HEK293 (cell line): ENCODE measurements at regions not wholly inside any gene's neighbourhood (a gene's known extent, or its start where the extent isn't known, plus 50 kb on each side); places are given as distances from the start of the nearest gene placed in this dataset.
A peak's percentile ranks its signal among the peaks of the same experiment; 100 is the strongest.

Experiments used
- CTCF ChIA-PET: fragments of 350-600 bp; formaldehyde crosslinking; extraction: SDS; loops from one replicate; lab custom pipeline; 2021; ENCODE audit warnings: antibody characterized with exemption; lab: Yijun Ruan, JAX
- POLR2A ChIA-PET: fragments of 300-600 bp; formaldehyde crosslinking; extraction: SDS; loops from one replicate; lab custom pipeline; 2020; ENCODE audit warnings: antibody characterized with exemption, inconsistent platforms; lab: Yijun Ruan, JAX
- H3K27ac ChIP-seq: fragments of 200-500 bp; sonication (Bioruptor generic); 2 replicates; pipeline ENCODE4 v1.5.1; 2014; ENCODE audit warnings: low read depth, low read length, control low read depth, inconsistent platforms; ENCODE audit errors: extremely low read depth
- H3K36me3 ChIP-seq, 2 experiments: fragments of 200-500 bp in 1 of 2; sonication (Bioruptor generic) in 1 of 2; 1 replicate in 1 of 2; 2 replicates in 1 of 2; pipeline ENCODE4 v1.5.1; 2014 to 2017; ENCODE audit warnings: inconsistent platforms in 2 of 2, low read length in 2 of 2; ENCODE audit not compliant: control insufficient read depth in 2 of 2, insufficient read depth in 1 of 2
- H3K4me1 ChIP-seq: fragments of 200-500 bp; sonication (Bioruptor generic); 2 replicates; pipeline ENCODE4 v1.5.1; 2014; ENCODE audit warnings: mild to moderate bottlenecking, low read length, inconsistent platforms; ENCODE audit not compliant: control insufficient read depth, insufficient read depth
- H3K4me3 ChIP-seq: 2 replicates; pipeline ENCODE4 v1.5.1; 2011; ENCODE audit warnings: low read depth, mild to moderate bottlenecking, control low read depth, low read length, moderate library complexity
- H3K9me3 ChIP-seq: fragments of 200-500 bp; sonication (Bioruptor generic); 2 replicates; pipeline ENCODE4 v1.5.1; 2014; ENCODE audit warnings: low read depth, low read length, inconsistent platforms; ENCODE audit not compliant: control insufficient read depth, insufficient read depth
- AEBP2 ChIP-seq: fragments of 450-650 bp; formaldehyde crosslinking; IDR thresholded peaks from 2 replicates; pipeline ENCODE4 v1.5.1; 2016; ENCODE audit warnings: missing biosample characterization, missing genetic modification characterization, borderline replicate concordance
- BCL11A ChIP-seq: fragments of 450-650 bp; formaldehyde crosslinking; IDR thresholded peaks from 2 replicates; pipeline ENCODE4 v1.5.1; 2016; ENCODE audit warnings: low read depth, missing biosample characterization, missing genetic modification characterization
- KLF7 ChIP-seq: fragments of 450-650 bp; formaldehyde crosslinking; IDR thresholded peaks from 2 replicates; pipeline ENCODE4 v1.5.1; 2016; ENCODE audit warnings: missing biosample characterization, missing genetic modification characterization, borderline replicate concordance
- SP3 ChIP-seq: fragments of 450-650 bp; formaldehyde crosslinking; IDR thresholded peaks from 2 replicates; pipeline ENCODE4 v1.5.1; 2016; ENCODE audit warnings: missing biosample characterization, missing genetic modification characterization
- ZBTB21 ChIP-seq: fragments of 450-650 bp; formaldehyde crosslinking; IDR thresholded peaks from 2 replicates; pipeline ENCODE4 v1.5.1; 2017; ENCODE audit warnings: missing biosample characterization, missing genetic modification characterization
- ZBTB26 ChIP-seq: fragments of 450-650 bp; formaldehyde crosslinking; optimal IDR thresholded peaks from 2 replicates; pipeline ENCODE3; 2016; ENCODE audit warnings: missing biosample characterization, mild to moderate bottlenecking, missing genetic modification characterization
- ZBTB7A ChIP-seq: fragments of 450-650 bp; formaldehyde crosslinking; IDR thresholded peaks from 2 replicates; pipeline ENCODE4 v1.5.1; 2016; ENCODE audit warnings: low read depth, missing biosample characterization, missing genetic modification characterization
- ZFHX2 ChIP-seq: fragments of 450-650 bp; formaldehyde crosslinking; conservative IDR thresholded peaks from 2 replicates; pipeline ENCODE4 v1.5.1; 2016; ENCODE audit warnings: missing biosample characterization, missing genetic modification characterization
- ZNF132 ChIP-seq: fragments of 450-650 bp; formaldehyde crosslinking; IDR thresholded peaks from 2 replicates; pipeline ENCODE4 v1.5.1; 2017; ENCODE audit warnings: missing biosample characterization, missing genetic modification characterization, borderline replicate concordance
- ZNF2 ChIP-seq: fragments of 450-650 bp; formaldehyde crosslinking; IDR thresholded peaks from 2 replicates; pipeline ENCODE4 v1.5.1; 2016; ENCODE audit warnings: missing biosample characterization, missing genetic modification characterization
- ZNF211 ChIP-seq: fragments of 450-650 bp; formaldehyde crosslinking; IDR thresholded peaks from 2 replicates; pipeline ENCODE4 v1.5.1; 2016; ENCODE audit warnings: low read depth, missing biosample characterization, missing genetic modification characterization
- ZNF214 ChIP-seq: fragments of 450-650 bp; formaldehyde crosslinking; IDR thresholded peaks from 2 replicates; pipeline ENCODE4 v1.5.1; 2017; ENCODE audit warnings: missing biosample characterization, mild to moderate bottlenecking, missing genetic modification characterization, borderline replicate concordance
- ZNF280D ChIP-seq: fragments of 450-650 bp; formaldehyde crosslinking; IDR thresholded peaks from 2 replicates; pipeline ENCODE4 v1.5.1; 2016; ENCODE audit warnings: missing biosample characterization, missing genetic modification characterization
- ZNF311 ChIP-seq: fragments of 450-650 bp; formaldehyde crosslinking; IDR thresholded peaks from 2 replicates; pipeline ENCODE4 v1.5.1; 2017; ENCODE audit warnings: missing biosample characterization, missing genetic modification characterization, borderline replicate concordance
- ZNF394 ChIP-seq: fragments of 450-650 bp; formaldehyde crosslinking; IDR thresholded peaks from 2 replicates; pipeline ENCODE4 v1.5.1; 2016; ENCODE audit warnings: missing biosample characterization, missing genetic modification characterization, mild to moderate bottlenecking, moderate library complexity, borderline replicate concordance
- ZNF449 ChIP-seq: fragments of 450-650 bp; formaldehyde crosslinking; IDR thresholded peaks from 2 replicates; pipeline ENCODE4 v1.5.1; 2017; ENCODE audit warnings: missing biosample characterization, mild to moderate bottlenecking, missing genetic modification characterization, moderate library complexity
- ZNF529 ChIP-seq: fragments of 450-650 bp; formaldehyde crosslinking; IDR thresholded peaks from 2 replicates; pipeline ENCODE4 v1.5.1; 2017; ENCODE audit warnings: missing genetic modification characterization, missing biosample characterization; ENCODE audit not compliant: insufficient replicate concordance
- ZNF530 ChIP-seq: fragments of 450-650 bp; formaldehyde crosslinking; IDR thresholded peaks from 2 replicates; pipeline ENCODE4 v1.5.1; 2016; ENCODE audit warnings: low read depth, missing biosample characterization, missing genetic modification characterization
- ZNF654 ChIP-seq: fragments of 450-650 bp; formaldehyde crosslinking; IDR thresholded peaks from 2 replicates; pipeline ENCODE4 v1.5.1; 2016; ENCODE audit warnings: low read depth, missing biosample characterization, missing genetic modification characterization
- ZNF670 ChIP-seq: fragments of 450-650 bp; formaldehyde crosslinking; IDR thresholded peaks from 2 replicates; pipeline ENCODE4 v1.5.1; 2016; ENCODE audit warnings: missing biosample characterization, missing genetic modification characterization, low read depth

- Histone ChIP-seq H3K27ac (no peak overlapping the region), H3K4me3 (no peak overlapping the region), H3K4me1 (no peaks in the 10 kb centered on the region), H3K9me3 (no peaks in the 10 kb centered on the region), H3K36me3 (no peaks in the 10 kb centered on the region)
- CTCF ChIA-PET, result interaction anchor here (0.6 kb wide), 1 partner anchor 721 kb away, joined by 4 read pairs; no protein-coding TSS in a partner anchor
- POLR2A ChIA-PET, result no interaction called here
- no peak for TF ChIP-seq ZBTB21 (tag by site-specific recombination)
These were observed 176.0 kb upstream of the WDFY3 start for GRCh38 chr4:85142451-85142850.

- POLR2A ChIA-PET, result no interaction called here
- no peak for TF ChIP-seq ZNF280D
- peak; percentile 76 for TF ChIP-seq ZNF654 (tag by site-specific recombination)
- TF ChIP-seq ZNF394 (tag by site-specific recombination), result 0 out of 2 replicates have a peak, but pooled peaks have one; percentile 14
- TF ChIP-seq, all 188 proteins: peak for 2
- H3K9me3 ChIP-seq, result no peaks in the 10 kb centered on the region
- no peaks in the 10 kb centered on the region for H3K4me1 ChIP-seq
- no peak overlapping the region for H3K27ac ChIP-seq
- no peaks in the 10 kb centered on the region for H3K36me3 ChIP-seq
- CTCF ChIA-PET, result interaction anchor here (0.5 to 1.7 kb wide), 18 partner anchors 9 to 822 kb away, joined by 3 to 12 read pairs (median 3); no protein-coding TSS in a partner anchor
- H3K4me3 ChIP-seq, result no peak overlapping the region
These were observed 181.1 kb upstream of the WDFY3 start for GRCh38 chr4:85147481-85148076.

- Histone ChIP-seq H3K4me3 (no peak overlapping the region), H3K36me3 (no peaks in the 10 kb centered on the region), H3K9me3 (no peaks in the 10 kb centered on the region), H3K27ac (no peak overlapping the region), H3K4me1 (no peaks in the 10 kb centered on the region)
- no peak for TF ChIP-seq ZNF311 (tag by site-specific recombination)
- TF ChIP-seq AEBP2, result no peak
- TF ChIP-seq ZNF670 (tag by site-specific recombination), result no peak
- no peak for TF ChIP-seq ZNF211
- TF ChIP-seq KLF7 (tag by site-specific recombination), result no peak
- TF ChIP-seq ZBTB7A, result no peak
- TF ChIP-seq ZBTB26 (tag by site-specific recombination), result no peak
- POLR2A ChIA-PET, result no interaction called here
- CTCF ChIA-PET, result interaction anchor here (0.6 to 1.7 kb wide), 2 partner anchors 597 to 1302 kb away, joined by 3 to 11 read pairs; no protein-coding TSS in a partner anchor
These were observed 183.2 kb upstream of the WDFY3 start for GRCh38 chr4:85149676-85150075.

- POLR2A ChIA-PET, result no interaction called here
- no peak for TF ChIP-seq SP3
- TF ChIP-seq ZNF2, result no peak
- no peak for TF ChIP-seq ZNF530 (tag by site-specific recombination)
- TF ChIP-seq ZNF449 (tag by site-specific recombination), result no peak
- TF ChIP-seq ZNF214 (tag by site-specific recombination), result no peak
- TF ChIP-seq ZNF132 (tag by site-specific recombination), result no peak
- no peak for TF ChIP-seq BCL11A (tag by site-specific recombination)
- TF ChIP-seq ZFHX2 (tag by site-specific recombination), result no peak
- TF ChIP-seq ZNF529 (tag by site-specific recombination), result no peak
These were observed 184.9 kb upstream of the WDFY3 start for GRCh38 chr4:85151371-85151770.

More at GRCh38 chr4:85151371-85151770, 184.9 kb upstream of the WDFY3 start:
- no peaks in the 10 kb centered on the region for H3K4me1 ChIP-seq
- H3K4me3 ChIP-seq, result no peak overlapping the region
- H3K27ac ChIP-seq, result no peak overlapping the region
- no peaks in the 10 kb centered on the region for H3K9me3 ChIP-seq
- CTCF ChIA-PET, result no interaction called here
- H3K36me3 ChIP-seq, result no peaks in the 10 kb centered on the region
